OCI-LY3 (cell line): ENCODE measurements at regions not wholly inside any gene's neighbourhood (a gene's known extent, or its start where the extent isn't known, plus 50 kb on each side); places are given as distances from the start of the nearest gene placed in this dataset.

Experiments used
- H2AFZ ChIP-seq: fragments of 200-600, 300-600 bp; shearing (Covaris generic); 2 replicates; pipeline ENCODE4 v1.6.0; 2014; ENCODE audit warnings: antibody characterized with exemption, low read depth, low read length
- H3K27ac ChIP-seq: fragments of 200-600, 300-600 bp; sonication (generic); 2 replicates; pipeline ENCODE4 v1.5.1; 2014; ENCODE audit warnings: mild to moderate bottlenecking, low read length, moderate library complexity, mixed read lengths
- H3K27me3 ChIP-seq: fragments of 200-600, 300-600 bp; sonication (generic); 2 replicates; pipeline ENCODE4 v1.6.1; 2014; ENCODE audit warnings: low read depth, low read length, mixed read lengths
- H3K36me3 ChIP-seq: fragments of 200-600, 300-600 bp; sonication (generic); replicated peaks from 2 replicates; pipeline ENCODE3; 2014; ENCODE audit warnings: low read depth, low read length, mixed read lengths
- H3K4me1 ChIP-seq: fragments of 300-600, 200-600 bp; sonication (generic); 2 replicates; pipeline ENCODE4 v1.6.1; 2014; ENCODE audit warnings: low read length, mixed read lengths
- H3K4me2 ChIP-seq: fragments of 200-600, 300-600 bp; sonication (generic); 2 replicates; pipeline ENCODE4 v1.6.1; 2014; ENCODE audit warnings: low read length, mixed read lengths
- H3K4me3 ChIP-seq: fragments of 300-600, 200-600 bp; sonication (generic); 2 replicates; pipeline ENCODE4 v1.5.1; 2014; ENCODE audit warnings: antibody characterized with exemption, mild to moderate bottlenecking, low read length, moderate library complexity
- H3K79me2 ChIP-seq: fragments of 300-600, 200-600 bp; shearing (Covaris generic); 2 replicates; pipeline ENCODE4 v1.6.1; 2014; ENCODE audit warnings: mild to moderate bottlenecking, low read length, mixed read lengths
- H3K9ac ChIP-seq: fragments of 300-600, 200-600 bp; shearing (Covaris generic); 2 replicates; pipeline ENCODE4 v1.6.0; 2014; ENCODE audit warnings: mild to moderate bottlenecking, low read length, moderate library complexity
- H3K9me3 ChIP-seq: fragments of 200-600, 300-600 bp; shearing (Covaris generic); 2 replicates; pipeline ENCODE4 v1.6.1; 2014; ENCODE audit warnings: low read length, mixed read lengths; ENCODE audit not compliant: insufficient read depth
- H4K20me1 ChIP-seq: fragments of 200-600, 300-600 bp; sonication (generic); 2 replicates; pipeline ENCODE4 v1.6.1; 2016; ENCODE audit warnings: low read length, mixed read lengths; ENCODE audit not compliant: insufficient read depth
- CTCF ChIP-seq: fragments of 200-600, 300-600 bp; sonication (generic); IDR thresholded peaks from 2 replicates; pipeline ENCODE4 v1.5.1; 2014; ENCODE audit warnings: antibody characterized with exemption, low read length, low read depth
- EZH2phosphoT487 ChIP-seq: fragments of 200-600 bp; shearing (Covaris generic); IDR thresholded peaks from 2 replicates; pipeline ENCODE4 v1.6.1; 2018; ENCODE audit warnings: antibody characterized with exemption, mixed run types, low read depth

DNA sequence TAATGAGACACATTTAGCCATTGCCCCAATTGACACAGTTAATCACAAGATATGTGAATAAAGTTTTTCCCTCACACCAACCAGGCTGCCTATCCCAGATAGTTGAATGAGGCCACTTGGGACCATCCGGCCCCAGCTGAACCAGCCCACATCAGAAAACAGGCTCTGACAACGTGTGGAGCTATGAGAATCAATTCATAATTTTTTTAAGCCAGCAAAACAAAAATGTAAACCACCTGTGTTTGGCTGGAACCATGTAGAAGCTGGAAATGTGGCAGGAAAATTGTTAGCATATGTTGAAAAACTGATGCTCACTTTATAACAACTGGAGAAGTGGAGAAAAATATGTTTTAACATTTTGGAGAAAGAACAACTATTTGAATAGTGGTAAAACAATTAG lies 1161.3 kb downstream of the SLITRK1 start:
- no peak overlapping the region for H3K4me2 ChIP-seq
- no peaks in the 10 kb centered on the region for H3K36me3 ChIP-seq
- H3K27me3 ChIP-seq: no peaks in the 10 kb centered on the region
- no peaks in the 10 kb centered on the region for H4K20me1 ChIP-seq
- H2AFZ ChIP-seq: no peak overlapping the region
- H3K4me1 ChIP-seq: peaks cover 6% of the 10 kb centered on the region; the same call in 1 of the 2 replicates
- H3K79me2 ChIP-seq: no peaks in the 10 kb centered on the region
- H3K4me3 ChIP-seq: no peak overlapping the region
- H3K9me3 ChIP-seq: no peaks in the 10 kb centered on the region
- no peak for TF ChIP-seq CTCF
- H3K9ac ChIP-seq: no peak overlapping the region
- H3K27ac ChIP-seq: no peak overlapping the region

DNA sequence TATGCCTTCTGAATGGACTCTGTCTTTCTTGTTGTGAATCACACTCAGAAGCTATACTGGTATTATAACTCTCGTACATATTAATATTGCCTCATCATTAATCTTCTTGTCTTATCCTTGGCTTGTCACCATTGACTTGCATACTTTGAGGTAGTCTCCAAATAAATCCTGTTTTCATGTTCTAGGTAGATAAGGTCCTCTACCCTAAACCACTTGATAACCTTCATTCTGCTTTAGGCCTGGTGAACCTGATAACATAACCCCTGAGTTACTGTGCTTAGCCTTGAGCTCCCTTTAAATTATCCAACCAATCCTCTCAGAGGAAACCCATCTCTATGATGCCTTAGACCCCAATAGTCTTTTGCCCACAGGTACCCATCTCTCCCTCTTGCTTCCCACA lies 1162.3 kb downstream of the SLITRK1 start:
- H3K9me3 ChIP-seq: no peaks in the 10 kb centered on the region
- H3K27ac ChIP-seq: no peak overlapping the region
- no peak overlapping the region for H3K4me2 ChIP-seq
- H4K20me1 ChIP-seq: no peaks in the 10 kb centered on the region
- no peaks in the 10 kb centered on the region for H3K79me2 ChIP-seq
- H2AFZ ChIP-seq: no peak overlapping the region
- no peak for TF ChIP-seq CTCF
- TF ChIP-seq EZH2phosphoT487: no peak
- H3K27me3 ChIP-seq: no peaks in the 10 kb centered on the region
- peaks cover 6% of the 10 kb centered on the region; the same call in 1 of the 2 replicates for H3K4me1 ChIP-seq
- no peak overlapping the region for H3K4me3 ChIP-seq
- no peaks in the 10 kb centered on the region for H3K36me3 ChIP-seq
- H3K9ac ChIP-seq: no peak overlapping the region

DNA sequence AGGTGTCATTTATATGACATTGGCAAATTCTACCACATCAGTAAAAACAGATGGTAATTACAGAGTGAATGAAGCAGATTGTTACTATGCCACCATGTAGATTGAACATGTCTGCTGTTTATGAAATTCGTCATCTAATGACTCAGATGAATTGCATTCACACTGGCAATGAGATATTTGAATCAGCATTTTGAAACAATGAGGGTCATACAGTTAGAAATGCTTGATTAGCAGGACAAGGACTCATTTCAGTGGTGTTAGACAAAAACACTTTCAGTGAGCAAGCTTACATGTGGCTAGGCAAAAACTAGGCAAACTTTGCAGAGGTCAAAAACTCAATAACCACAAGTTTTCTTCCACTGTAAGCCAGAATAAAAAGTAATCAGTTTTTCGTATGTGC lies 1165.0 kb downstream of the SLITRK1 start:
- H3K9me3 ChIP-seq: no peaks in the 10 kb centered on the region

DNA sequence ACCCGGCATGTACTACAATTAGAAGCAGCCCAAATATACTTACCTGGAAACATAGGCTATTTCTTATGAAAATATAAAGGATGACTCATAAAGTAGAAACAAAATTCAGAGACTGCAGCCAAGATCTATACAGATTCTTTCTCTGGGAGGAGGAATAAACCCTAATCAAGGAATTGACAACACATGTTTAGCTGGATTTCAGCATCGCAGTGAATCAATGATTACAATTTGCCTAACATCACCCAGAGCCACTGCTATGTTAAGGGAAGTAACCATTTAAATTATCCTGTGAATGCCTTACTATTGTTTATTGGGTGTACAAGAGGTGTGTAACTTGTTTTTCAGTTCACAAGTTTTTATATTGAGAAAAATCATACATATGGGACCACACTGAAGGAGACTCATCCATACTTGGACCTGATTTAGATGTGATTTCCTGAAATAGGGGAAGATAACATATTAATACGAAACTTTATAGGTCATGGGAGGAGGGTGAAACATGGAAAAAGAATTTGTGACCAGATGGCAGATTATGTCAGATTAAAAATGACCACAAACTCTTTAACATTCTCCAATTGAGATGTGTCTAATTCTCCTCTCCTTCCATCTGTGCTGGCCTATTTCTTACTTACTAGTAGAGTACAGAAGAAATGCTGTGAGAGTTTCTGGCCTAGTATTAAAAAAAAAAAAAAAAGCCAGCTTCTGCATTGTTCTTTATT lies 1168.4 kb downstream of the SLITRK1 start:
- Histone ChIP-seq H2AFZ (no peak overlapping the region; the same call in 1 of the 2 replicates), H3K4me1 (no peaks in the 10 kb centered on the region), H4K20me1 (no peaks in the 10 kb centered on the region), H3K9ac (no peak overlapping the region), H3K4me3 (no peak overlapping the region), H3K4me2 (no peak overlapping the region), H3K9me3 (no peaks in the 10 kb centered on the region), H3K36me3 (no peaks in the 10 kb centered on the region), H3K79me2 (no peaks in the 10 kb centered on the region), H3K27ac (no peak overlapping the region), H3K27me3 (no peaks in the 10 kb centered on the region)
- TF ChIP-seq EZH2phosphoT487: no peak

More for the DNA sequence above, 1165.0 kb downstream of the SLITRK1 start:
- no peak overlapping the region for H3K27ac ChIP-seq
- H2AFZ ChIP-seq: no peak overlapping the region
- H3K4me2 ChIP-seq: no peak overlapping the region
- no peaks in the 10 kb centered on the region for H4K20me1 ChIP-seq
- no peaks in the 10 kb centered on the region for H3K27me3 ChIP-seq
- no peak overlapping the region for H3K4me3 ChIP-seq
- TF ChIP-seq CTCF: no peak
- TF ChIP-seq EZH2phosphoT487: no peak
- H3K36me3 ChIP-seq: no peaks in the 10 kb centered on the region
- H3K9ac ChIP-seq: no peak overlapping the region
- H3K79me2 ChIP-seq: no peaks in the 10 kb centered on the region
- no peaks in the 10 kb centered on the region for H3K4me1 ChIP-seq
